ENCODE measurements at regions not wholly inside any gene's neighbourhood (a gene's known extent, or its start where the extent isn't known, plus 50 kb on each side); places are given as distances from the start of the nearest gene placed in this dataset.
A peak's percentile ranks its signal among the peaks of the same experiment; 100 is the strongest.

DNA sequence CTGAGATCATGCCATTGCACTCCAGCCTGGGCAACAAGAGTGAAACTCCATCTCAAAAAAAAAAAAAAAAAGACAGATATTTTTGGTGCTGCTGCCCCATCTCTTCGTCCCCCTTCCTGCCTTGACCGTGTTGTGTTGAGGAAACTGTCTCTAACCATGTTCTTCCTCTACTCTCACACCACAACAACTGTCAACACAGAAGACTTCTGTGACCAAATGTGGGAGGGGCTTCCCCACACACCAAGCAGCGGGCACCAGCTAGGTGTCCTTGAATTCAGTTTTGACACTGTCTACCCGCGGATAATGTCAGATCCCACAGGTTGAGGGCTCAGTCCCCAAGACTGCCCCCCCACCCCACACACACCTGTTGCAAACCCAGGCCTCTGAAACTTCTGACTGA lies 104.7 kb upstream of the BCOR start:
- Histone ChIP-seq H3K9me3 (ENCODE audit: control extremely low read depth in 1 of 3, control insufficient read depth in 2 of 3, insufficient read depth in 1 of 3, low read length in 2 of 3) (no peaks in the 10 kb centered on the region), H4K20me1 (ENCODE audit: control insufficient read depth, insufficient read depth, low read length, poor library complexity, severe bottlenecking) (no peaks in the 10 kb centered on the region), H3K27me3 (replicated peaks in 1 of 4; ENCODE audit: control extremely low read depth in 1 of 4, control insufficient read depth in 3 of 4, insufficient read depth in 4 of 4, low read length in 3 of 4) (no peaks in the 10 kb centered on the region), H3K36me3 (replicated peaks in 1 of 2; ENCODE audit: control extremely low read depth in 1 of 2, control insufficient read depth in 1 of 2, extremely low read depth in 1 of 2, insufficient read depth in 2 of 2, low read length in 1 of 2) (no peaks in the 10 kb centered on the region), H3K79me2 (ENCODE audit: control insufficient read depth, insufficient read depth, low read length) (no peaks in the 10 kb centered on the region), H3K4me3 (ENCODE audit: control extremely low read depth in 1 of 5, extremely low read depth in 1 of 5, insufficient read depth in 1 of 5, low read depth in 2 of 5, low read length in 4 of 5) (no peak overlapping the region), H3K4me2 (replicated peaks; ENCODE audit: low read depth, low read length, poor library complexity, severe bottlenecking) (peak overlapping the region; percentile 22), H3K4me1 (ENCODE audit: control insufficient read depth in 2 of 2, insufficient read depth in 2 of 2, low read length in 2 of 2) (peaks cover 23 to 27% of the 10 kb centered on the region in 2 donors), H2AFZ (ENCODE audit: insufficient read depth, low read depth, low read length, poor library complexity, severe bottlenecking) (no peak overlapping the region), H3K9ac (ENCODE audit: low read length) (no peak overlapping the region), H3K27ac (ENCODE audit: low read length in 2 of 2) (no peak overlapping the region)
- intact Hi-C loops (cut with micrococcal nuclease) = no loop called here
- DNase-seq = peak; percentile 26
- Mint-ChIP-seq H3K27ac (peak overlapping the region; percentile 65), H3K9me3 (ENCODE audit: insufficient read depth) (no peaks in the 10 kb centered on the region), H3K4me1 (peaks cover 26% of the 10 kb centered on the region), H3K4me3 (peak overlapping the region; percentile 55), H3K27me3 (no peaks in the 10 kb centered on the region)
- no CpG with 5 or more reads among the region's 5 CpGs for WGBS (ENCODE audit: insufficient coverage)
- ChIA-PET POLR2A (interaction anchor here (0.7 kb wide), 1 partner anchor 528 kb away, joined by 4 read pairs; no protein-coding TSS in a partner anchor), CTCF (no interaction called here)
- ATAC-seq (ENCODE audit: low read depth) = peak; percentile 59
- TF ChIP-seq, protein P1, sequence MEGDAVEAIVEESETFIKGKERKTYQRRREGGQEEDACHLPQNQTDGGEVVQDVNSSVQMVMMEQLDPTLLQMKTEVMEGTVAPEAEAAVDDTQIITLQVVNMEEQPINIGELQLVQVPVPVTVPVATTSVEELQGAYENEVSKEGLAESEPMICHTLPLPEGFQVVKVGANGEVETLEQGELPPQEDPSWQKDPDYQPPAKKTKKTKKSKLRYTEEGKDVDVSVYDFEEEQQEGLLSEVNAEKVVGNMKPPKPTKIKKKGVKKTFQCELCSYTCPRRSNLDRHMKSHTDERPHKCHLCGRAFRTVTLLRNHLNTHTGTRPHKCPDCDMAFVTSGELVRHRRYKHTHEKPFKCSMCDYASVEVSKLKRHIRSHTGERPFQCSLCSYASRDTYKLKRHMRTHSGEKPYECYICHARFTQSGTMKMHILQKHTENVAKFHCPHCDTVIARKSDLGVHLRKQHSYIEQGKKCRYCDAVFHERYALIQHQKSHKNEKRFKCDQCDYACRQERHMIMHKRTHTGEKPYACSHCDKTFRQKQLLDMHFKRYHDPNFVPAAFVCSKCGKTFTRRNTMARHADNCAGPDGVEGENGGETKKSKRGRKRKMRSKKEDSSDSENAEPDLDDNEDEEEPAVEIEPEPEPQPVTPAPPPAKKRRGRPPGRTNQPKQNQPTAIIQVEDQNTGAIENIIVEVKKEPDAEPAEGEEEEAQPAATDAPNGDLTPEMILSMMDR (IDR thresholded peaks at IDR 0.05) = no peak
- no peak for TF ChIP-seq EZH2 (IDR thresholded peaks at IDR 0.05; ENCODE audit: borderline replicate concordance, insufficient read depth, low read depth, low read length, poor library complexity, severe bottlenecking)

DNA sequence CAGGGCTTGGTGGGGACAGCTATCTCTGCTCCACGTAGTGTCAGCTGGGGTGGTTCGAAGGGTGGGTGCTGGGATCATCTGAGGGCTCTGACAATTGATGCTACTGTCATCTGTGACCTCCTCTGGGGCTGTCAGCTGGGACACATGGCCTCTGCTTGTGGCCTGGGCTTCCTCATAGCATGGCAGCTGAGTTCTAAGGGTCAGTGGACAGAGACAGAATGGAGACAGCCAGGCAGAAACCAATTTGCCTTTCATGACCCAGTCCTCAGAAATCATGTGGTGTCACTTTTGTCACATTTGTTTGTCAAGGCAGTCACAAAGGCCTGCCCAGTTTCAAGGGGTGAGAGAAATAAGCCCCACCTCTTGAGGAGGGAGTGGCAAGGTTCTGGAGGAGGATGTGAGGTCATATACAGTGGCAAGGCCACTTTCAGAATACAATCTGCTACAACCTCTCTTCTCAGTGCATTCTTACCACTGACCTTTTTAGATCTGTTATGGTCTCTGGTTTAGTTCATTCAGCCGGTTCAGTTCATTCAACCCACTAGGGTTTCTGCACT lies 103.6 kb upstream of the BCOR start:
- Histone ChIP-seq H3K27me3 (replicated peaks in 1 of 4; ENCODE audit: control extremely low read depth in 1 of 4, control insufficient read depth in 3 of 4, insufficient read depth in 4 of 4, low read length in 3 of 4) (no peaks in the 10 kb centered on the region), H3K27ac (ENCODE audit: low read length in 2 of 2) (peak overlapping the region; percentile 12 to 55), H3K36me3 (replicated peaks in 1 of 2; ENCODE audit: control extremely low read depth in 1 of 2, control insufficient read depth in 1 of 2, extremely low read depth in 1 of 2, insufficient read depth in 2 of 2, low read length in 1 of 2) (no peaks in the 10 kb centered on the region), H3K9ac (ENCODE audit: low read length) (no peak overlapping the region), H3K79me2 (ENCODE audit: control insufficient read depth, insufficient read depth, low read length) (no peaks in the 10 kb centered on the region), H3K4me2 (replicated peaks; ENCODE audit: low read depth, low read length, poor library complexity, severe bottlenecking) (peak overlapping the region; percentile 5), H4K20me1 (ENCODE audit: control insufficient read depth, insufficient read depth, low read length, poor library complexity, severe bottlenecking) (no peaks in the 10 kb centered on the region), H2AFZ (ENCODE audit: insufficient read depth, low read depth, low read length, poor library complexity, severe bottlenecking) (no peak overlapping the region), H3K4me3 (ENCODE audit: control extremely low read depth in 1 of 5, extremely low read depth in 1 of 5, insufficient read depth in 1 of 5, low read depth in 2 of 5, low read length in 4 of 5) (no peak overlapping the region), H3K9me3 (ENCODE audit: control extremely low read depth in 1 of 3, control insufficient read depth in 2 of 3, insufficient read depth in 1 of 3, low read length in 2 of 3) (no peaks in the 10 kb centered on the region), H3K4me1 (ENCODE audit: control insufficient read depth in 2 of 2, insufficient read depth in 2 of 2, low read length in 2 of 2) (peaks cover 18 to 22% of the 10 kb centered on the region in 2 donors)
- intact Hi-C loops (cut with micrococcal nuclease) = loop anchor here (2.0 kb wide), 1 partner anchor 25 kb away; no protein-coding TSS in a partner anchor
- Mint-ChIP-seq H3K4me1 (peaks cover 24% of the 10 kb centered on the region), H3K27me3 (no peaks in the 10 kb centered on the region), H3K9me3 (ENCODE audit: insufficient read depth) (no peaks in the 10 kb centered on the region), H3K27ac (peak overlapping the region; percentile 80), H3K4me3 (peak overlapping the region; percentile 53)
- no peak for TF ChIP-seq EZH2 (IDR thresholded peaks at IDR 0.05; ENCODE audit: borderline replicate concordance, insufficient read depth, low read depth, low read length, poor library complexity, severe bottlenecking)
- TF ChIP-seq, protein P1 (IDR thresholded peaks at IDR 0.05) = no peak
- 0% methylated on average over 1 of the region's 3 CpGs for WGBS (ENCODE audit: insufficient coverage)
- peak; percentile 55 for DNase-seq
- ChIA-PET CTCF (no interaction called here), POLR2A (no interaction called here)
- peak; percentile 77 for ATAC-seq (ENCODE audit: low read depth)
